DOHH2 (cell line): ENCODE measurements at regions not wholly inside any gene's neighbourhood (a gene's known extent, or its start where the extent isn't known, plus 50 kb on each side); places are given as distances from the start of the nearest gene placed in this dataset.

ENCODE experiments used
- H3F3A ChIP-seq: fragments of 200-600 bp; sonication (generic), shearing (Covaris generic); 2 replicates; pipeline ENCODE4 v1.6.0; 2016; ENCODE audit warnings: antibody characterized with exemption, mild to moderate bottlenecking; ENCODE audit not compliant: control insufficient read depth, insufficient read depth
- H3K27ac ChIP-seq: fragments of 200-600 bp; sonication (generic); 2 replicates; pipeline ENCODE4 v1.5.1; 2014; ENCODE audit warnings: low read depth, mild to moderate bottlenecking, low read length, moderate library complexity
- H3K27me3 ChIP-seq: fragments of 200-600 bp; sonication (generic); 2 replicates; pipeline ENCODE4 v1.6.1; 2014; ENCODE audit warnings: mild to moderate bottlenecking, low read length, mixed read lengths; ENCODE audit not compliant: control insufficient read depth
- H3K36me3 ChIP-seq: fragments of 200-600 bp; sonication (generic); 2 replicates; pipeline ENCODE4 v1.6.1; 2014; ENCODE audit warnings: mild to moderate bottlenecking, low read length, moderate library complexity, mixed read lengths; ENCODE audit not compliant: control insufficient read depth
- H3K4me1 ChIP-seq: fragments of 200-600 bp; sonication (generic); 2 replicates; pipeline ENCODE4 v1.6.1; 2014; ENCODE audit warnings: mild to moderate bottlenecking, low read length, mixed read lengths; ENCODE audit not compliant: control insufficient read depth
- H3K4me2 ChIP-seq: fragments of 200-600 bp; sonication (generic); 2 replicates; pipeline ENCODE4 v1.6.0; 2014; ENCODE audit warnings: mild to moderate bottlenecking, low read length, moderate library complexity
- H3K4me3 ChIP-seq: fragments of 200-600 bp; sonication (generic); 2 replicates; pipeline ENCODE4 v1.5.1; 2014; ENCODE audit warnings: mild to moderate bottlenecking, low read length, mixed read lengths
- H3K79me2 ChIP-seq: fragments of 200-600 bp; sonication (generic); 2 replicates; pipeline ENCODE4 v1.6.1; 2014; ENCODE audit warnings: mild to moderate bottlenecking, low read length, mixed read lengths; ENCODE audit not compliant: control insufficient read depth
- H3K9me2 ChIP-seq: fragments of 200-600 bp; sonication (generic); replicated peaks from 2 replicates; pipeline ENCODE4 v1.6.1; 2014; ENCODE audit warnings: mild to moderate bottlenecking, low read length, mixed read lengths; ENCODE audit not compliant: control insufficient read depth
- H3K9me3 ChIP-seq: fragments of 200-600 bp; sonication (generic); 2 replicates; pipeline ENCODE4 v1.6.1; 2014; ENCODE audit warnings: antibody characterized with exemption, low read length, mixed read lengths; ENCODE audit not compliant: control insufficient read depth, insufficient read depth
- H4K20me1 ChIP-seq: fragments of 200-600 bp; sonication (generic); 2 replicates; pipeline ENCODE4 v1.6.0; 2014; ENCODE audit warnings: low read depth, mild to moderate bottlenecking, antibody characterized with exemption, low read length, moderate library complexity; ENCODE audit not compliant: control insufficient read depth, insufficient read depth
- EZH2phosphoT487 ChIP-seq: fragments of 200-600 bp; sonication (generic); IDR thresholded peaks from 2 replicates; pipeline ENCODE4 v1.6.1; 2017; ENCODE audit warnings: borderline replicate concordance, mild to moderate bottlenecking, antibody characterized with exemption, low read length, moderate library complexity, mixed read lengths
- TF ChIP-seq, protein P1 (sequence below): fragments of 200-600 bp; sonication (generic); IDR thresholded peaks from one replicate; pipeline ENCODE4 v1.5.1; 2014; ENCODE audit warnings: antibody characterized with exemption, mild to moderate bottlenecking, low read depth, low read length; ENCODE audit not compliant: poor library complexity, severe bottlenecking

DNA sequence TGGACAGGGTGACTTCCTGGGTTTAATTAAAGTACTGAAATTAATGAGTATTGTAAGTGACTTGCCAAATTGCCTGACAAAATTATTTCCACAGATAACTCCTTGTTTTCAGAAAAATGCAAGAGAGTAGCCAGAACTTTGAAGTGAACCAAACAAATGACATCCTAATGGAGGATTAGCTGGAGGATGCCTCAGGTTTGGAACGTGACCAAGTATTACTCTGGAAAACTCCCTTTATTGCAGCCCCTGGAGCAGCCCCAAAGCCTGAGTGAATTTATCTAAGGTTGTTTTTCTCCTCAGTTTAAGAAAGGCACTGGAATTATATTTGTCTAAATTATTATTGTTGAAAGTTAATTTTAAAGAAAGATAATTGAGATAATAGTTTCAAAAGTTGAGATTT, 343.6 kb upstream of the MTNR1B start:
- Histone ChIP-seq H4K20me1 (no peaks in the 10 kb centered on the region), H3K4me2 (no peak overlapping the region), H3K9me2 (no peaks in the 10 kb centered on the region), H3K79me2 (no peaks in the 10 kb centered on the region), H3K4me1 (no peaks in the 10 kb centered on the region), H3K4me3 (no peak overlapping the region), H3F3A (no peaks in the 10 kb centered on the region), H3K36me3 (no peaks in the 10 kb centered on the region), H3K27me3 (no peaks in the 10 kb centered on the region), H3K9me3 (no peaks in the 10 kb centered on the region), H3K27ac (no peak overlapping the region)
- no peak for TF ChIP-seq EZH2phosphoT487

DNA sequence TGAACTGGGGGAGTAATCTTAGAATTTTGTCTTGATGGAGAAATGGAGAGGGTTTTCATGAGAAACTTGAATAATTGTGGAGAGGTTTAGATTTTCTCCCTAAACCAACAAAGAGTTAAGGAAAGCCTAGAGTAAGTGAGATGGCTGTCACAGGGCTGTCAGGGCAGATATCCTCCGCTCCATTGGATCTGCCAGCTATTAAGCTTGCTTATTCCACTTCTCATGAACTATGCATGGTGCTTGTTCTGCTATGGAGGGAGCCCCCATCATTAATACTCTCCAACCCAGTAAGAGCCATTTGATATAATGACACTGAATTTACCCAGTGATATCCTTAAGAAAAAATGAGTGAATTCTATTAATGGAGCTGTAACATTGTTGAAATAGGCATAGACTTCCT, 342.8 kb upstream of the MTNR1B start:
- Histone ChIP-seq H3K9me3 (no peaks in the 10 kb centered on the region), H3K27me3 (no peaks in the 10 kb centered on the region), H3F3A (no peaks in the 10 kb centered on the region), H3K36me3 (no peaks in the 10 kb centered on the region), H3K79me2 (no peaks in the 10 kb centered on the region), H3K4me3 (no peak overlapping the region), H3K27ac (no peak overlapping the region), H3K9me2 (no peaks in the 10 kb centered on the region), H4K20me1 (no peaks in the 10 kb centered on the region), H3K4me1 (no peaks in the 10 kb centered on the region), H3K4me2 (no peak overlapping the region)
- TF ChIP-seq, protein P1, sequence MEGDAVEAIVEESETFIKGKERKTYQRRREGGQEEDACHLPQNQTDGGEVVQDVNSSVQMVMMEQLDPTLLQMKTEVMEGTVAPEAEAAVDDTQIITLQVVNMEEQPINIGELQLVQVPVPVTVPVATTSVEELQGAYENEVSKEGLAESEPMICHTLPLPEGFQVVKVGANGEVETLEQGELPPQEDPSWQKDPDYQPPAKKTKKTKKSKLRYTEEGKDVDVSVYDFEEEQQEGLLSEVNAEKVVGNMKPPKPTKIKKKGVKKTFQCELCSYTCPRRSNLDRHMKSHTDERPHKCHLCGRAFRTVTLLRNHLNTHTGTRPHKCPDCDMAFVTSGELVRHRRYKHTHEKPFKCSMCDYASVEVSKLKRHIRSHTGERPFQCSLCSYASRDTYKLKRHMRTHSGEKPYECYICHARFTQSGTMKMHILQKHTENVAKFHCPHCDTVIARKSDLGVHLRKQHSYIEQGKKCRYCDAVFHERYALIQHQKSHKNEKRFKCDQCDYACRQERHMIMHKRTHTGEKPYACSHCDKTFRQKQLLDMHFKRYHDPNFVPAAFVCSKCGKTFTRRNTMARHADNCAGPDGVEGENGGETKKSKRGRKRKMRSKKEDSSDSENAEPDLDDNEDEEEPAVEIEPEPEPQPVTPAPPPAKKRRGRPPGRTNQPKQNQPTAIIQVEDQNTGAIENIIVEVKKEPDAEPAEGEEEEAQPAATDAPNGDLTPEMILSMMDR: no peak
- no peak for TF ChIP-seq EZH2phosphoT487

DNA sequence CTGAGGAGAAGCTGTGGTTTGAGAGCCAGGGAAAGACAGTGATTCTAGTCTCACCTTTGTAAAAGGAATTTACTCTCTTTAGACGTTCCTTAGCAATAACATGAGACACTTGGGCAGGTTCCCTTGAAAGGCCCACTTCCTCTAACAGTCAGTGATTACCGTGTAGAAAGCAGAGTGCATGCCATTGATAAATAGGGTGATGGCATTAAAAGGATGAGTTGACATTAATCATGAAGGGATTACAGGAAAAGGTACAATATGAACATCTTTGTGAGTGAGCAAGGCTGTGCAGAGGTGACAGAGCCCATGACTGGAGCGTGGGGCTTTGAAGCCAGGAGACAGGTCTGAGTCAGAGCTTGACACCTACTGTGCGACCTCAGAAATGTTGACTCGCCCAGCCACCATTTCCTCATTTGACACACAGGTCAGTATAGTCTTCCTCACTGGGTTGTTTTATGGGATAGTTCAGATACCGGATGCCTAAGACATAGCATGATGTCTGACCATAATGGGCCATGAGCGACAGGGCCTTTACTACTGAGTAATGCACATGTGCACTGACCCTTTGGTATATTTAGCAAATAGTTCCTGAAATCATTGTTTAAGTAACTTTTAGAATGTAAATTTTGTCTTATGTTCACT, 341.7 kb upstream of the MTNR1B start:
- TF ChIP-seq EZH2phosphoT487: no peak
- TF ChIP-seq, protein P1: no peak
- H3K36me3 ChIP-seq: no peaks in the 10 kb centered on the region
- no peaks in the 10 kb centered on the region for H3K9me2 ChIP-seq
- no peak overlapping the region for H3K27ac ChIP-seq
- H3K9me3 ChIP-seq: no peaks in the 10 kb centered on the region
- H3K4me2 ChIP-seq: no peak overlapping the region
- H3K4me1 ChIP-seq: no peaks in the 10 kb centered on the region
- no peak overlapping the region for H3K4me3 ChIP-seq
- H4K20me1 ChIP-seq: no peaks in the 10 kb centered on the region
- H3K79me2 ChIP-seq: no peaks in the 10 kb centered on the region
- no peaks in the 10 kb centered on the region for H3F3A ChIP-seq
- H3K27me3 ChIP-seq: no peaks in the 10 kb centered on the region

DNA sequence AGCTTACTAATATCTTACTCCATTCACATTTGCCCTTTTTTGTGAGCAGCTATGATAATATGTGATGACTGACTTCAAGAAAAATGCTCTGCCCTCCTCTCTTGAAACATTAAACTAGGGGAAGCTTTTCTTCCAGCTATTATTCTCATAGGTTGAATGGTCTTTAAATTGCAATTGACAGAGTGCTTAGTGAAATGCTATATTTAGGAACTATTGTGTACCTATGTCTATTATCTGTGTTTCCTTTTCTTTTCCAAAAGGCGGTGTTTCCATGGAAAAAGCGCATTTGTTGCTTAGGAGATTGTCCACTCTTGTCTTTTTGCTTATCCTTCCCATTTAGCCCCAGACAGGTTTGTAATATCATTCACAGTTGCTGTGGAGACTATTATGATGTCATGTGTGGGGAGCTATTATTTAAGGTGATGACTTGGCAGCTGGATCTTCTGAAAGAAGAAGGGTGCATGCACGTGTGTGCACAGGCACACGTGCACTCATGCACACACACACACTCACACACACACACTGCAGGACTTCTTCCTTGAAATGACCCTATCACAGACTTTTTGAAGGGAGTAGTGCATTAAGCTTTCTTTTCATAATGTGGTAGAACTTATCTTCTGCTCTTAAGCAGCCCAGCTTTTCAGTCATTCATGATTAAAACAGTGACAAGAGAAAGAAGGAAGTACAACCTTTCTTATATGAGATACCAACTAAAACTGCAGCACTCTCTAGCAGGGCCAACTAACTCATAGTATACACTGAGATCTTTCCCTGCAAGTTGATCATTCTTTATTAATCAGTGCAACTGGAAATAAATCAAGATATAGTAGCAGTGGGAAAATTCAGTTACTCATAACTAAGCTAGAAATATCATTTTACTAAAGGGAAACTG, 340.8 kb upstream of the MTNR1B start:
- H4K20me1 ChIP-seq: no peaks in the 10 kb centered on the region
- no peaks in the 10 kb centered on the region for H3K9me2 ChIP-seq
- no peaks in the 10 kb centered on the region for H3K9me3 ChIP-seq
- no peak overlapping the region for H3K4me3 ChIP-seq
- no peak overlapping the region for H3K27ac ChIP-seq
- no peaks in the 10 kb centered on the region for H3K79me2 ChIP-seq
- no peaks in the 10 kb centered on the region for H3K27me3 ChIP-seq
- H3F3A ChIP-seq: no peaks in the 10 kb centered on the region
- no peaks in the 10 kb centered on the region for H3K36me3 ChIP-seq
- no peaks in the 10 kb centered on the region for H3K4me1 ChIP-seq
- TF ChIP-seq, protein P1: no peak
- TF ChIP-seq EZH2phosphoT487: no peak
- no peak overlapping the region for H3K4me2 ChIP-seq
